Bone marrow (tissue), 2 donors: ENCODE measurements at regions not wholly inside any gene's neighbourhood (a gene's known extent, or its start where the extent isn't known, plus 50 kb on each side); places are given as distances from the start of the nearest gene placed in this dataset.

Source experiments
- DNase-seq, 2 donors: peaks; one replicate each; lab custom pipeline; 2025; lab: John Stamatoyannopoulos, UW

- DNase-seq = no peak
Measured at GRCh38 chr14:98297567-98297966, 974.4 kb downstream of the BCL11B start.

GRCh38 chr14:98298481-98299244 lies 973.3 kb downstream of the BCL11B start:
- DNase-seq = no peak

GRCh38 chr14:98301681-98302080 lies 970.3 kb downstream of the BCL11B start:
- DNase-seq = no peak

GRCh38 chr14:98304574-98304973 lies 967.4 kb downstream of the BCL11B start:
- no peak for DNase-seq

- no peak for DNase-seq
Measured at GRCh38 chr14:98309591-98309990, 962.4 kb downstream of the BCL11B start.

GRCh38 chr14:98312006-98312405 lies 960.0 kb downstream of the BCL11B start:
- DNase-seq = no peak

GRCh38 chr14:98321841-98322240 lies 950.2 kb downstream of the BCL11B start:
- DNase-seq = no peak

GRCh38 chr14:98323836-98324235 lies 948.2 kb downstream of the BCL11B start:
- DNase-seq = no peak

- DNase-seq = no peak
Measured at GRCh38 chr14:98325761-98326160, 946.2 kb downstream of the BCL11B start.

GRCh38 chr14:98328496-98328895 lies 943.5 kb downstream of the BCL11B start:
- DNase-seq = no peak

- no peak for DNase-seq
Measured at GRCh38 chr14:98334186-98334585, 937.8 kb downstream of the BCL11B start.

- DNase-seq = no peak
Measured at GRCh38 chr14:98341211-98341610, 930.8 kb downstream of the BCL11B start.

GRCh38 chr14:98345161-98345560 lies 926.8 kb downstream of the BCL11B start:
- no peak for DNase-seq

- DNase-seq = no peak
Measured at GRCh38 chr14:98347686-98348085, 924.3 kb downstream of the BCL11B start.

- no peak for DNase-seq
Measured at GRCh38 chr14:98348505-98348904, 923.5 kb downstream of the BCL11B start.

- no peak for DNase-seq
Measured at GRCh38 chr14:98350213-98350612, 921.8 kb downstream of the BCL11B start.

GRCh38 chr14:98364961-98365360 lies 907.0 kb downstream of the BCL11B start:
- no peak for DNase-seq

- no peak for DNase-seq
Measured at GRCh38 chr14:98366429-98366828, 905.6 kb downstream of the BCL11B start.

- DNase-seq = no peak
Measured at GRCh38 chr14:98368221-98368620, 903.8 kb downstream of the BCL11B start.

- DNase-seq = no peak
Measured at GRCh38 chr14:98368916-98369315, 903.1 kb downstream of the BCL11B start.

- DNase-seq = no peak
Measured at GRCh38 chr14:98369344-98369743, 902.7 kb downstream of the BCL11B start.

GRCh38 chr14:98370352-98370751 lies 901.6 kb downstream of the BCL11B start:
- no peak for DNase-seq

GRCh38 chr14:98371141-98371540 lies 900.9 kb downstream of the BCL11B start:
- DNase-seq = no peak

GRCh38 chr14:98374136-98374535 lies 897.9 kb downstream of the BCL11B start:
- no peak for DNase-seq
